ENCODE measurements at regions not wholly inside any gene's neighbourhood (a gene's known extent, or its start where the extent isn't known, plus 50 kb on each side); places are given as distances from the start of the nearest gene placed in this dataset.

DNA sequence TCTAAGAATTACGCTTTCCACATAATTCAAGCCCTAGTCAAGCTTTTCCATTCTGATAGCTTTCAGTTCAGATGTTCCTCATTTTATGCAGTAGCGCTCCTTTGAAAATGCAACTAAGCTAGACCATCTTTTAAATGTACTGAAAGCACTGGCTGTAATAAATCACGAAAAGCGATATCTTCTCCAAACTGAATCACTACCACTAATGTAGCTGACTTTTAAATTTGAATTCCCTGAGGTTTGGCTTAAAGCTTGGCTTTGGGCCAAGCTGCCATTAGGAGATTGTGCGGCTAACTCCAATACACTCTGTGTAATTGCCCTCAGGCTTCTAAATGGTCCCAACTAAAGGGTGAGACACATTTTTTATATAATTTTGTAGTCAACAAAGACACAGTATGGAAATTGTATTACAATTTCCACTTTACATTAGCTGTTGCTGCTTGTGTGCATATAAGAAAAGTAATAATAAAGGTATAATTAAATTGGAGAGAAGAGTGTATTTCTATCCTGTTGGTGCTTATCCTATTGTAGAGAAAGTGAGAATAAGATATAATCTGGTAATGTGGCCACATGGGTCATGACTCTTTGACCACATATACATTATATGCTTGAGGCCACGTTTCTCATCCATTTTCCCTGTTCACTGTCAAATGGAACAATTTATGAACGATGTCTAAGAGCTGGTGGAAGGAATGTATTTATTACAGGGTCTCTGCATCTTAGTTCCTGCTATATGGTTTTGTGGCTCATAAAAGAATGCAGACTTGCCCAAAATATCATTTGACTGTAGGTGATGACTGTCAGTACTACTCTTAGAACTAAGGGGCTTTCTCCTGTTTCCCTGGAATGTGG lies 118.7 kb upstream of the TAF11L2 start:
- TF ChIP-seq, protein P1, sequence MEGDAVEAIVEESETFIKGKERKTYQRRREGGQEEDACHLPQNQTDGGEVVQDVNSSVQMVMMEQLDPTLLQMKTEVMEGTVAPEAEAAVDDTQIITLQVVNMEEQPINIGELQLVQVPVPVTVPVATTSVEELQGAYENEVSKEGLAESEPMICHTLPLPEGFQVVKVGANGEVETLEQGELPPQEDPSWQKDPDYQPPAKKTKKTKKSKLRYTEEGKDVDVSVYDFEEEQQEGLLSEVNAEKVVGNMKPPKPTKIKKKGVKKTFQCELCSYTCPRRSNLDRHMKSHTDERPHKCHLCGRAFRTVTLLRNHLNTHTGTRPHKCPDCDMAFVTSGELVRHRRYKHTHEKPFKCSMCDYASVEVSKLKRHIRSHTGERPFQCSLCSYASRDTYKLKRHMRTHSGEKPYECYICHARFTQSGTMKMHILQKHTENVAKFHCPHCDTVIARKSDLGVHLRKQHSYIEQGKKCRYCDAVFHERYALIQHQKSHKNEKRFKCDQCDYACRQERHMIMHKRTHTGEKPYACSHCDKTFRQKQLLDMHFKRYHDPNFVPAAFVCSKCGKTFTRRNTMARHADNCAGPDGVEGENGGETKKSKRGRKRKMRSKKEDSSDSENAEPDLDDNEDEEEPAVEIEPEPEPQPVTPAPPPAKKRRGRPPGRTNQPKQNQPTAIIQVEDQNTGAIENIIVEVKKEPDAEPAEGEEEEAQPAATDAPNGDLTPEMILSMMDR (IDR thresholded peaks at IDR 0.05): no peak
- Histone ChIP-seq H3K9me3 (no peaks in the 10 kb centered on the region), H3K4me3 (no peak overlapping the region), H3K27ac (no peak overlapping the region), H3K27me3 (no peaks in the 10 kb centered on the region), H3K36me3 (no peaks in the 10 kb centered on the region), H3K4me1 (no peaks in the 10 kb centered on the region)
- ATAC-seq (no peak), DNase-seq (no peak), FAIRE-seq (no peak)
- intact Hi-C loops (cut with DNase I): no loop called here
- 61 to 68% methylated on average over 7 of the region's 7 CpGs for WGBS, 2 donors

DNA sequence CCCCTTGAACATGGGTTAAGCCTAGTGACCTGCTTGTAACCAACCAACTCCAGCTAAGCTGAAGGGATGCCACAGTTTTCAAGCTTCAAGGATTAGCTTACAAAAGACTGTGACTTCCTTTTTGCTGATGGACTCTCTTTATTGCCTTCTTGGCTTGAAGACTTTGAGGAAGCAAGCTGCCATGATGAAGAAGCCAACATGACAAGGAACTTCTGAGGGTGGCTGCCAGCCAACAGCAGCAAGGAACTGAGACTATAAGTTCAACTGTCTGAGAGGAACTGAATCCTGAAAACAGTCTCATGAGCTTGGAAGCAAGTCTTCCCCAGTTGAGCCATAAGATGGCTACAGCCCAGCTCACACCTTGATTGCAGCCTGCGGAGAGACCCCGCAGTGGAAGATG lies 116.1 kb upstream of the TAF11L2 start:
- H3K36me3 ChIP-seq: no peaks in the 10 kb centered on the region
- DNase-seq (peak in 1 of 6 donors; percentile 48), ATAC-seq (peak in 2 of 4 donors; percentile 53 to 64), FAIRE-seq (no peak)
- H3K27me3 ChIP-seq: no peaks in the 10 kb centered on the region
- TF ChIP-seq, protein P1 (IDR thresholded peaks at IDR 0.05): no peak
- intact Hi-C loops (cut with DNase I): no loop called here
- WGBS, 2 donors: 86 to 90% methylated on average over 2 of the region's 2 CpGs
- no peak overlapping the region for H3K27ac ChIP-seq
- H3K4me1 ChIP-seq: no peaks in the 10 kb centered on the region
- no peak overlapping the region for H3K4me3 ChIP-seq
- no peaks in the 10 kb centered on the region for H3K9me3 ChIP-seq

DNA sequence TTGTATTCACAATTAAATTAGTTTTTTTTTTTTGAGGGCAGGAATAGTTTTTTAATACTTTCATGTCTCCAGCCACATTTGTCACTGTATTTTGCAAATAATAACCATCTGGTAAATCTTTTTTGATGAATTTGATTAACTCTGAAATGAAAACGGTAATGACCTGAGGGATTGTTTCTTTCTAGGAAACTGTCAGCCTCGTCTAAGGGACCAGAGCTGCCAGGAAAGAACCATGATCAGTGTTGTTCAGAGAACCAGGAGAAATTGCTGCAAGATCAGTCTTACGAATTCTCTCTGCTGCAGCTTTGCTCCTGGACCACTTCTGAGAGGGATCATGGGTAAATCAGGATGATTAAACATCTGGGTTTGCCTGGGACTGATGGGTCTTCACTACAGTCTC lies 114.5 kb upstream of the TAF11L2 start:
- no peak overlapping the region for H3K4me3 ChIP-seq
- no peaks in the 10 kb centered on the region for H3K27me3 ChIP-seq
- no peaks in the 10 kb centered on the region for H3K4me1 ChIP-seq
- intact Hi-C loops (cut with DNase I): no loop called here
- TF ChIP-seq, protein P1 (IDR thresholded peaks at IDR 0.05): no peak
- FAIRE-seq (no peak), DNase-seq (no peak), ATAC-seq (no peak)
- no peak overlapping the region for H3K27ac ChIP-seq
- WGBS, 2 donors: 29 to 40% methylated on average over 3 of the region's 3 CpGs
- no peaks in the 10 kb centered on the region for H3K9me3 ChIP-seq
- H3K36me3 ChIP-seq: no peaks in the 10 kb centered on the region

DNA sequence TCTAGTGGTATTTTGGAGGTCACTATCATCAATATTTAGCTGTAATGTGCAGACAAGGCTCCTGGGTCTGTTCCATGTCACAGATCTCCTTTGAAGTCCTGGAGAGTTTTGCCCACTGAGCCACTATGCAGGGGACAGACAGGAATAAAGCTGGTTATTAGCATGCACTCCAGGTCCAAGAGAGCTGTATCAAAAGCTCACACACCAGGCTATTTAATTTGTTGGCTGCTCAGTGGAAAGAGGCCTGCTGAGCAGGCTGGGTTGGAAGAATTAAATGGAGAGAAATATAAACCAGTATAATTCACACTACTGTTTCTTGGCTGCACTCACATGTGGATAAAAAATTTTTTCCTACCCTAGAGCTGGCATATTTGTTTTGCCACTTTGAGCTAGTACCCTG lies 113.8 kb upstream of the TAF11L2 start:
- ATAC-seq (no peak), FAIRE-seq (no peak), DNase-seq (no peak)
- TF ChIP-seq, protein P1 (IDR thresholded peaks at IDR 0.05): no peak
- intact Hi-C loops (cut with DNase I): no loop called here
- Histone ChIP-seq H3K4me1 (no peaks in the 10 kb centered on the region), H3K27ac (no peak overlapping the region), H3K9me3 (no peaks in the 10 kb centered on the region), H3K27me3 (no peaks in the 10 kb centered on the region), H3K36me3 (no peaks in the 10 kb centered on the region), H3K4me3 (no peak overlapping the region)

DNA sequence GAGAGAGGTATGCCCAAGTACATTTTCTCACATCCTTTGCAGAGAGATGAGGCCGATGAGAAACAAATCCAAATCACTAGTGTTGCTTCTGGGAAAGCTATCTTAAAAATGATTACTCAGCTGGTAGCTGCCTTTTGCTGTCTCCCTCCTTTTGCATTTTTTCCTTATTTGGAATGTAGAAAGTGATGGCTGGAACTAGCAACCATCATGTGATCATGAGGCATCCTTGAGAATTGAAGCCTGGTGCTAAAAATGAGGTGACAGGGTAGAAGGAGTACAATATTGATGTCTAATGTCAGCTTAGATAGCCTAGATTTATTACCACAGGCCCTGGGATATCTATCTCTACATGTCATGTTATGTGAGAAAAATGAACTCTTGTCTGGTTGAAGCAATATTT lies 109.3 kb upstream of the TAF11L2 start:
- intact Hi-C loops (cut with DNase I): no loop called here
- Histone ChIP-seq H3K4me3 (no peak overlapping the region), H3K27me3 (no peaks in the 10 kb centered on the region), H3K27ac (no peak overlapping the region), H3K36me3 (no peaks in the 10 kb centered on the region), H3K9me3 (no peaks in the 10 kb centered on the region), H3K4me1 (no peaks in the 10 kb centered on the region)
- FAIRE-seq (no peak), ATAC-seq (no peak), DNase-seq (no peak)
- TF ChIP-seq, protein P1 (IDR thresholded peaks at IDR 0.05): no peak
- WGBS, 2 donors: 90% methylated on average over 1 of the region's 1 CpG

All from pancreas (tissue), 10 donors.